ENCODE measurements at regions not wholly inside any gene's neighbourhood (a gene's known extent, or its start where the extent isn't known, plus 50 kb on each side); places are given as distances from the start of the nearest gene placed in this dataset.
A peak's percentile ranks its signal among the peaks of the same experiment; 100 is the strongest.
"Not testable (repeated sequence)": the region's sequence is repeated elsewhere in the genome, so short reads cannot be mapped to it uniquely, and the experiment has no call there.

DNA sequence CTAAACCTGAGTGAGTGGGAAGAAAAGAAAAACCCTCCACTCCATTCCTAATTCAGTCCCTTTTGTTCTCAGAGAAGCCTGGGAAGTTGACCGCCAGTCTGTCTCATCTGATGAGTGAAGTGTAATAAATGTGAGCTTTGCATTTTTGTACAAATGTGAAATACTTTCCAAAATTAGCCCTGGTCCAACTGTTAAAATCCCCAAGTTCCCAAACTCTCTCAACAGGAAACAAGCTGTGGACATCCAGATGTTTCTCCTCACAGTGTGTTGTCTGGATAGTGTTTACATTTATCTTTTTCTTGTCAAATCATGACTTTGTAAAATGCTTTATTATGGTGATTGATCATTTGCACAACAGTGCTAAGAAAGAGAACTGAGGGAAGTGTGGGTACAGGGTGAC, 145.1 kb downstream of the TM2D1 start:
- intact Hi-C loops (cut with DNase I, micrococcal nuclease) = loop anchor here in 1 of 2 experiments (10.0 kb wide), 1 partner anchor 525 kb away; no protein-coding TSS in a partner anchor
- H3K9me3 Mint-ChIP-seq (ENCODE audit: low read depth) = no peaks in the 10 kb centered on the region
- no peak overlapping the region for H3K4me3 Mint-ChIP-seq
- H3K27me3 Mint-ChIP-seq = peaks cover 17% of the 10 kb centered on the region
- DNase-seq (no peak), ATAC-seq (no peak)
- POLR2A ChIA-PET = no interaction called here
- no peaks in the 10 kb centered on the region for H3K36me3 Mint-ChIP-seq (ENCODE audit: low read depth)
- CTCF ChIA-PET = interaction anchor here (1.2 to 2.5 kb wide), 2 partner anchors 8 to 9 kb away, joined by 3 to 11 read pairs; no protein-coding TSS in a partner anchor
- H3K27ac Mint-ChIP-seq = no peak overlapping the region
- H3K4me1 Mint-ChIP-seq = no peaks in the 10 kb centered on the region

DNA sequence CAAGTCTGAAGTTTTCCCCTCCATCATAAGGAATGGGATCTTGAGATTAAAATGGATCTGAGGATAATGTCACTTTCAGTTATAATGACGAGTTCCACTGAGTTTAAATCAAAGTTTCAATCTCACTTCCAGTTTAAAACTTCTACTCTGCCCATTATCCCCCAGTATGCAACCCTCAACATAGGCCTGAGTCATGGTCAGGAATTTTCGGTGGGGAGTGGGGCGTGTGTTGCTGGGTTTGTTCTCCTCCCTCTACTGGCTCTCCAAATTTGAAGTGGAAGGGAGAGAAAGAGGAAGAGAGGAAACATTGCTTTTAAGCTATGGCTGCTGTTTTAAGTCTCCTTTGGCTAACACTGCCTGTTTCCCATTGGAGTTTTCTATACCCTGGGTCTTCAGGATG, 152.9 kb downstream of the TM2D1 start:
- POLR2A ChIA-PET = no interaction called here
- DNase-seq (no peak), ATAC-seq (no peak)
- Mint-ChIP-seq H3K4me1 (no peaks in the 10 kb centered on the region), H3K9me3 (ENCODE audit: low read depth) (no peaks in the 10 kb centered on the region), H3K27me3 (peaks cover 8% of the 10 kb centered on the region), H3K27ac (no peak overlapping the region), H3K4me3 (no peak overlapping the region), H3K36me3 (ENCODE audit: low read depth) (no peaks in the 10 kb centered on the region)
- CTCF ChIA-PET = interaction anchor here (1.9 kb wide), 1 partner anchor 17 kb away, joined by 6 read pairs; no protein-coding TSS in a partner anchor
- intact Hi-C loops (cut with DNase I, micrococcal nuclease) = no loop called here

DNA sequence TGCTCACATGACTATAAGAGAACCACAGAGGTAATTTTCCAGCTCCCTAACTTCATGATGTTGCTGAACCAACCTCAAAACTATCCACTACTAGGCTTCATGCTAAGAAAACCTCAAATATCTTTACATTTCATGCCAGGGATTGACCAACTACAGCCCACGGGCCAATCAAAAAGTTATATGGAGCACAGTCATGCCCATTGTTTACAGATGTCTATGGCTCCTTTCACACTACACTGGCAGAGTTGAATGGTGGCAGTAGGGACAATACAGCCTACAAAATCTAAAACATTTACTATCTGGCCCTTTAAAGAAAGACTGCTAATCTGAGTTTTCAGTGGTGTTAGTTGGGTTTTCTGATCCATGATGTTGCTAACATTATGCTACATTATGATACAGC, 154.8 kb downstream of the TM2D1 start:
- DNase-seq (no peak), ATAC-seq (no peak)
- Mint-ChIP-seq H3K9me3 (ENCODE audit: low read depth) (peaks cover 5% of the 10 kb centered on the region), H3K4me1 (no peaks in the 10 kb centered on the region), H3K27me3 (peaks cover 2% of the 10 kb centered on the region), H3K36me3 (ENCODE audit: low read depth) (no peaks in the 10 kb centered on the region), H3K4me3 (no peak overlapping the region), H3K27ac (no peak overlapping the region)
- POLR2A ChIA-PET = no interaction called here
- intact Hi-C loops (cut with DNase I, micrococcal nuclease) = no loop called here
- CTCF ChIA-PET = interaction anchor here (1.0 kb wide), 1 partner anchor 18 kb away, joined by 3 read pairs; no protein-coding TSS in a partner anchor

DNA sequence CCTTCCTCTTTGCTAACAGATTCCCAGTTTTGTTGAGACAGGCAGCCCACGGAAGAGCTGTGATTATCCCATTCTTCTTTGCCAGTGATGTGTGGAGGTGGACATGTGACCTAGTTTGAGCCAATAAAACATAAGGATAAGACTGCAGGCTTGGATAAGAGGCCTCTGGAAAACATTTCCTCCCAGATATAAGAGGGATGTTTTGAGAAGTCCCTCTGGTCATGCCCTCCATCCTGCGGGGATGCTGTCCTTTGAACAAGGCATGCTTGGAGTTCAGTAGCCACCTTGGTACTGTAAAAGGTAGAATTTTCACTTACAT, 155.7 kb downstream of the TM2D1 start:
- ChIA-PET CTCF (interaction anchor here (0.6 kb wide), 1 partner anchor 12 kb away, joined by 3 read pairs; no protein-coding TSS in a partner anchor), POLR2A (no interaction called here)
- no peak for ATAC-seq
- intact Hi-C loops (cut with DNase I, micrococcal nuclease) = no loop called here
- H3K27ac Mint-ChIP-seq = no peak overlapping the region
- H3K4me1 Mint-ChIP-seq = no peaks in the 10 kb centered on the region
- H3K27me3 Mint-ChIP-seq = peaks cover 2% of the 10 kb centered on the region
- DNase-seq = no peak
- H3K9me3 Mint-ChIP-seq (ENCODE audit: low read depth) = peaks cover 10% of the 10 kb centered on the region
- H3K36me3 Mint-ChIP-seq (ENCODE audit: low read depth) = peaks cover 4% of the 10 kb centered on the region
- no peak overlapping the region for H3K4me3 Mint-ChIP-seq

DNA sequence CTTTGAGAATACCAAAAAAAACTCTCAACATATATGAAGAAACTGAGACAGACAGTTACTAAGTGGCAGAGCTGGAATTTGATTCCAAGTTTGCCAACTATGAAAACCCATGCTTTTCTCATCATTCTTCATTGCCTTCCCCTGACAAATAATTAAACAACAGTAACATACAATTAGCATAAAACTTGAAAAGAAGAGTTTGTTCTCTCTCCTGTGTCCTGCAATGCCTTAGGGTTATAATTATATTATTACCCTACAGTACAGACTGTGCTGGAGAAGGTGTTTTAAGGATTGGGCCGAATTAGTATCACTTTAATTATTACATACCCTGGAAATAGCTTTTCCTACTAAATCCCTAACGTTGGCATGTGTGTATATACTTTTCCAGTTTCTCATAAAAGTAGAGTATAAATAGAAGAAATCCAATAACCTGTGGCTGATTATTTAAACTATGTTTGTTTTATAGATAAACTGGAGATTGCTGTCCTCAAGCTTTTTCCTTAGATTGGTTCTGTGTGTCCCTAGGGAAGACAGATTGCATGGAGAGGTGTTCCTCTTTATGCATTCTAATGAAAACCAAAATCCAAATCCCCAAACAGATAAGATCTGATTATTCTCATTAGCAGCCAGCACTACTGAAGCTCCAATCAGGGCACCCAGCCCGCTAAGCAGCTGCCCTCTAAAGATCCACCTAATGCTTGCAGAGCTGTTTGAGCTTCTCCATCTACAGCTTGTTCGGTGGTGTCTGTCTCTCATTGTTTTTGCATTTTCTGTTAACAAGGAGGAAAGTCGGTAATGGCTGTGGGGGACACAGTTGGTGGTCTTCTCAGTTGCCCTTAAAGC, 156.3 kb downstream of the TM2D1 start:
- Mint-ChIP-seq H3K36me3 (ENCODE audit: low read depth) (peaks cover 4% of the 10 kb centered on the region), H3K4me3 (no peak overlapping the region), H3K9me3 (ENCODE audit: low read depth) (peaks cover 10% of the 10 kb centered on the region), H3K27me3 (no peaks in the 10 kb centered on the region), H3K27ac (no peak overlapping the region), H3K4me1 (no peaks in the 10 kb centered on the region)
- ChIA-PET CTCF (interaction anchor here (0.6 to 1.0 kb wide), 2 partner anchors 20 to 31 kb away, joined by 3 read pairs; no protein-coding TSS in a partner anchor), POLR2A (no interaction called here)
- intact Hi-C loops (cut with DNase I, micrococcal nuclease) = no loop called here
- DNase-seq (no peak), ATAC-seq (no peak)

DNA sequence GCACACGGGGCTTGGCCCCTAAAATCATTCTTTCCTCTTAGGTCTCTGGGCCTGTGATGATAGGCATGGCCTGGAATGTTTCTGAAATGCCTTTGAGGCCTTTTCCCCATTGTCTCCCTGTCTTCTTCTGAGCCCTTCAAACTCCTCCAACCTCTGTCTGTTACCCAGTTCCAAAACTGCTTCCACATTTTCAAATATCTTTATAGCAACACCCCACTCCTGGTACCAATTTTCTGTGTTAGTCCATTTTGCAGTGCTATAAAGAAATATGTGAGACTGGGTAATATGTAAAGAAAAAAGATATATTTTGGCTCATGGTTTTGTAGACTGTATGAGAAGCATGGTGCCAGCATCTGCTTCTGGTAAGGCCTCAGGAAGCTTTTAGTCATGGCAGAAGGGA, 158.8 kb downstream of the TM2D1 start:
- Mint-ChIP-seq H3K9me3 (ENCODE audit: low read depth) (peaks cover 10% of the 10 kb centered on the region), H3K27ac (no peak overlapping the region), H3K4me1 (no peaks in the 10 kb centered on the region), H3K27me3 (no peaks in the 10 kb centered on the region), H3K36me3 (ENCODE audit: low read depth) (peaks cover 4% of the 10 kb centered on the region), H3K4me3 (no peak overlapping the region)
- CTCF ChIA-PET = interaction anchor here (0.7 kb wide), 1 partner anchor 23 kb away, joined by 3 read pairs; no protein-coding TSS in a partner anchor
- POLR2A ChIA-PET = no interaction called here
- no peak for ATAC-seq
- no peak for DNase-seq
- intact Hi-C loops (cut with DNase I, micrococcal nuclease) = no loop called here

DNA sequence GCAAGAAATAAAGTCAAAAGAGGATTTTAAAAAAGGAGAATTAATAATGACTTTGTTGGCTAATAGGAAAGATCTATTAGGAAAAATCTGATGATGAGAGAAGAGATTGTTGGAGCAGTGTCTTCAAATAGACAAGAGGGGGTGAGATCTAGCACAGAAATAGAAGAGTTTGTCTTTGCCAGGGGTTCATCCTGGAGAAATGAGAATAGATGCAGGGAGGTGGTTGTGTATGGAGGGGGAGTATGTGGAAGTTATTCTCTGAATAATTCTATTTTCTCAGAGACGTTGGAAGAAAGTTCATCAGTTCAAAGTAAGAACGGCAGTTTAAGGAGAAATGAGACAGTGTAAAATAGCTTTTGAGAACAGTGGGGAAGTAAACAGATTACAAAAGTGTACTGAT, 161.3 kb downstream of the TM2D1 start:
- DNase-seq (no peak), ATAC-seq (no peak)
- H3K27me3 Mint-ChIP-seq = no peaks in the 10 kb centered on the region
- peaks cover 4% of the 10 kb centered on the region for H3K36me3 Mint-ChIP-seq (ENCODE audit: low read depth)
- no peaks in the 10 kb centered on the region for H3K4me1 Mint-ChIP-seq
- H3K27ac Mint-ChIP-seq = no peak overlapping the region
- H3K9me3 Mint-ChIP-seq (ENCODE audit: low read depth) = peaks cover 10% of the 10 kb centered on the region
- CTCF ChIA-PET = no interaction called here
- no peak overlapping the region for H3K4me3 Mint-ChIP-seq
- POLR2A ChIA-PET = no interaction called here
- intact Hi-C loops (cut with DNase I, micrococcal nuclease) = no loop called here

DNA sequence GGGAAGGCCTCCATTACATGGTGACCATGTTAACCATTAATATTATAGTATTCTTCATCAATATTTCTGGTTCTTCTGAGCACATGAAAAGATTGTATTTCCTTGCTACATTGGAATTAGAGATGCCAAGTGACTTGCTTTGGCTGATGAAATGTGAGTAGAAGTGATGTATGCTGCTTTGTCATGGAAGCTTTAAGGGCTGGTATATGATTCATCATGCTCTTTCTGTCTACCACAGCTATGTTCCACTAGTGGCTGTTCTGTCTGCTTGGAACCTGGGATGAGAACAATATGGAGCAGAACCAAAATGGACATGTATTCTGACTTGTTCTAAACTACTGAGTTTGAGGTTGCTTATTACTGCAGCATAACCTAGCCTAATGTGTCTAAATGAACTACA, 163.3 kb downstream of the TM2D1 start:
- intact Hi-C loops (cut with DNase I, micrococcal nuclease) = no loop called here
- POLR2A ChIA-PET = no interaction called here

DNA sequence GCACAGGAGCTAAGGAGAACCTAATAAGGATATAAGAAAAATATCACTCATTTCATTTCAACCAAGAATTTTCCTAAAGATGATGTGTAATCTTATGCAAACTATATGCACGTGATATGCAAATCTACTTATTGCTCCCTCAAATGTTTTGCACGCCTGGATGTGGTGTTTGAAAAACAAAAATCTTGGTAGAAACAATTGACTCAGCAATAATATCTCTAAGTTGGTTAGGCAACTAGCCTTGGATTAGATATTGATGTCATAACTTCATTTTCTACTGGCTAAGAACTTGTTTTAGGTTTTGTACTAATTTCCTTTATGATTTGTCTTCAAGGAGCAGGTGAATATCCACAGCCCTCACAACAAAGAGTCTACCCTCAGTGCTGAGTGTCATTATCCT, 164.6 kb downstream of the TM2D1 start:
- intact Hi-C loops (cut with DNase I, micrococcal nuclease) = no loop called here
- DNase-seq = no peak
- no peak overlapping the region for H3K27ac Mint-ChIP-seq
- no peak for ATAC-seq
- H3K4me1 Mint-ChIP-seq = no peaks in the 10 kb centered on the region
- peaks cover 4% of the 10 kb centered on the region for H3K36me3 Mint-ChIP-seq (ENCODE audit: low read depth)
- H3K27me3 Mint-ChIP-seq = no peaks in the 10 kb centered on the region
- ChIA-PET CTCF (interaction anchor here (1.3 kb wide), 1 partner anchor 28 kb away, joined by 3 read pairs; no protein-coding TSS in a partner anchor), POLR2A (no interaction called here)
- no peak overlapping the region for H3K4me3 Mint-ChIP-seq
- peaks cover 6% of the 10 kb centered on the region for H3K9me3 Mint-ChIP-seq (ENCODE audit: low read depth)

More for the DNA sequence above, 163.3 kb downstream of the TM2D1 start:
- no peak for ATAC-seq
- H3K4me1 Mint-ChIP-seq = no peaks in the 10 kb centered on the region
- CTCF ChIA-PET = no interaction called here
- no peak overlapping the region for H3K27ac Mint-ChIP-seq
- H3K4me3 Mint-ChIP-seq = no peak overlapping the region
- no peak for DNase-seq
- no peaks in the 10 kb centered on the region for H3K27me3 Mint-ChIP-seq
- H3K9me3 Mint-ChIP-seq (ENCODE audit: low read depth) = peaks cover 10% of the 10 kb centered on the region
- peaks cover 4% of the 10 kb centered on the region for H3K36me3 Mint-ChIP-seq (ENCODE audit: low read depth)

DNA sequence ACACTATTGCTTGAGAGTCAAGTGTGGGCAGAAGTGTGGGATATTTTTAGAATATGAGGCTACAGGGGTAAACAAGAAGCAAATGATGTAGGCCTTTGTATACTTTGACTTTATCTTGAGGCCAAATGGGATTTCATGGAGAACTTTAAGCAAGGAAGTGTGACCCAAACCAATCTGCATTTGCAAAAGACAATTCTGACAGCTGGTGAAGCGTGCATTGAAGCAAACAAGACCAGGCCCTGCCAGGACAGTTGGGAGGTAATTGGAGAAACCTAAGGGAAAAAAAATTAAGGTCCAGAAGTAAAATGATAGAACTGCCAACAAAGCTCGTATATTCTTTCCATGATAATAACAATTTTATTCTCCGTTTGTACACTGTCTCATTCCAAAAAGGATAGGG, 168.3 kb downstream of the TM2D1 start:
- H3K4me1 Mint-ChIP-seq = no peaks in the 10 kb centered on the region
- ChIA-PET CTCF (no interaction called here), POLR2A (no interaction called here)
- intact Hi-C loops (cut with DNase I, micrococcal nuclease) = no loop called here
- H3K27ac Mint-ChIP-seq = no peak overlapping the region
- no peaks in the 10 kb centered on the region for H3K27me3 Mint-ChIP-seq
- no peak for DNase-seq
- H3K9me3 Mint-ChIP-seq (ENCODE audit: low read depth) = no peaks in the 10 kb centered on the region
- H3K4me3 Mint-ChIP-seq = no peak overlapping the region
- no peak for ATAC-seq
- H3K36me3 Mint-ChIP-seq (ENCODE audit: low read depth) = no peaks in the 10 kb centered on the region

DNA sequence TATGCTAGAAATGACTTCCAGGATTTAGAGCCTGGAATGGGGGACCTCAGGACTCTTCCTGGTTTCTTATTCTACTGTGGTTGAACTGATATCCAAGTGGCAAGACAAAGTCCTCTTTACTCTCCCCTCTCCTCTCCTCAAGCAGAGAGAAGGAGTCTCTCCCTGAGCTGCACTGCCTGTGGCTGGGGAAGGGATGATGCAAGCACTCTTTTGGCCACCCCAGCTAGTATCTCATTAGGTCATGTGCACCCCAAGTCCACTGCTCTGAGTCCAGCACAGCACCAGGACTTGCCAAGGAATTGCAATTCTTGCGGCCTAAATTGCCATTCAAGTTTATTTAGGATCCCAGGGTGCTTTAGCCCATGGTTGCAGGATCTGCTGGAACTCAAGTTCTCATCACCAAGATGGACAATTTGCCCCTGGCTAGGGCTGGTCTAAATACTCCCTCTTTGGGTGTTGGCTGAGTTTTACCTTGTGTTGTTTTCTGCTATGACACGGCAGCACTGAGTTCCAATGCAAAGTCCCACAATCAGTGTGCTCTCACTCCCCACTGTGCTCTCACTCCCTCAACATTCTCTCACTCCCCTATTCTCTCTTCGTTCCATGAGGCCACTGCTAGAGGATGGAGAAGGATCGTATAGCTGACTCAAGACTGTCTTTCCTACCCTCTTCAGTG, 172.2 kb downstream of the TM2D1 start:
- ATAC-seq = no peak
- H3K4me1 Mint-ChIP-seq = no peaks in the 10 kb centered on the region
- H3K27ac Mint-ChIP-seq = no peak overlapping the region
- no peak overlapping the region for H3K4me3 Mint-ChIP-seq
- POLR2A ChIA-PET = no interaction called here
- no peak for DNase-seq
- H3K27me3 Mint-ChIP-seq = peaks cover 5% of the 10 kb centered on the region
- CTCF ChIA-PET = no interaction called here
- intact Hi-C loops (cut with DNase I, micrococcal nuclease) = no loop called here
- no peaks in the 10 kb centered on the region for H3K9me3 Mint-ChIP-seq (ENCODE audit: low read depth)
- H3K36me3 Mint-ChIP-seq (ENCODE audit: low read depth) = no peaks in the 10 kb centered on the region

DNA sequence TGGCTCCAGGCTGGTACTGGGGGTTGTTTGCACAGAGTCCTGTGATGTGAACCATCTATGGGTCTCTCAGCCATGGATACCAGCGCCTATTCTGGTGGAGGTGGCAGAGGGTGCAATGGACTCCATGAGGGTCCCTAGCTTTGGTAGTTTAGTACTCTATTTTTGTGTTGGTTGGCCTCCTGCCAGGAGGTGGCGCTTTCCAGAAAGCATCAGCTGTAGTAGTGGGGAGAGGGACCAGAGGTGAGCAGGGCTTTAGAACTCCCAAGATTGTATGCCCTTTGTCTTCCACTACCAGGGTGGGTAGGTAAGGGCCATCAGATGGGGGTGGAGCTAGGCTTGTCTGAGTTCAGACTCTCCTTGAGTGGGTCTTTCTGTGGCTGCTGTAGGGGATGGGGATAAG, 177.6 kb downstream of the TM2D1 start:
- POLR2A ChIA-PET = interaction anchor here (0.6 kb wide), 1 partner anchor 398 kb away, joined by 7 read pairs; no protein-coding TSS in a partner anchor
- H3K27me3 Mint-ChIP-seq; H3K27ac Mint-ChIP-seq; ATAC-seq; H3K4me3 Mint-ChIP-seq; H3K36me3 Mint-ChIP-seq (ENCODE audit: low read depth); H3K9me3 Mint-ChIP-seq (ENCODE audit: low read depth): not testable (repeated sequence)
- CTCF ChIA-PET = interaction anchor here (0.6 to 1.7 kb wide), 9 partner anchors 9 to 1101 kb away, joined by 3 to 4 read pairs (median 3); no protein-coding TSS in a partner anchor
- peak; percentile 43 for DNase-seq
- peaks cover 19% of the 10 kb centered on the region for H3K4me1 Mint-ChIP-seq
- intact Hi-C loops (cut with DNase I, micrococcal nuclease) = loop anchor here in 1 of 2 experiments (2.0 to 5.0 kb wide), 2 partner anchors 95 to 305 kb away; no protein-coding TSS in a partner anchor

Measured in activated CD4-positive, alpha-beta T cell treated with anti-CD3 and anti-CD28 coated beads for 36 hours (primary cell).